T-helper 1 cell treated with Interleukin-12 subunit alpha and Interleukin-12 subunit beta and Interleukin-4 antibody, amounts not matched to agents 30 μg/mL and 1 μg/mL, for 36 hours (primary cell): ENCODE measurements at regions not wholly inside any gene's neighbourhood (a gene's known extent, or its start where the extent isn't known, plus 50 kb on each side); places are given as distances from the start of the nearest gene placed in this dataset.
"Not testable (repeated sequence)": the region's sequence is repeated elsewhere in the genome, so short reads cannot be mapped to it uniquely, and the experiment has no call there.

ENCODE experiments used
- H3K27ac Mint-ChIP-seq: one replicate; pipeline ENCODE4 v1.8.0; 2021; ENCODE audit warnings: mild to moderate bottlenecking, mixed read lengths
- H3K27me3 Mint-ChIP-seq: one replicate; pipeline ENCODE4 v1.8.0; 2021; ENCODE audit warnings: low read depth, mixed read lengths
- H3K36me3 Mint-ChIP-seq: one replicate; pipeline ENCODE4 v1.8.0; 2021; ENCODE audit warnings: low read depth, mixed read lengths
- H3K4me1 Mint-ChIP-seq: one replicate; pipeline ENCODE4 v1.8.0; 2021; ENCODE audit warnings: low read depth, mixed read lengths
- H3K4me3 Mint-ChIP-seq: one replicate; pipeline ENCODE4 v1.8.0; 2021; ENCODE audit warnings: mild to moderate bottlenecking, moderate library complexity, mixed read lengths
- H3K9me3 Mint-ChIP-seq: one replicate; pipeline ENCODE4 v1.8.0; 2021; ENCODE audit warnings: mixed read lengths

DNA sequence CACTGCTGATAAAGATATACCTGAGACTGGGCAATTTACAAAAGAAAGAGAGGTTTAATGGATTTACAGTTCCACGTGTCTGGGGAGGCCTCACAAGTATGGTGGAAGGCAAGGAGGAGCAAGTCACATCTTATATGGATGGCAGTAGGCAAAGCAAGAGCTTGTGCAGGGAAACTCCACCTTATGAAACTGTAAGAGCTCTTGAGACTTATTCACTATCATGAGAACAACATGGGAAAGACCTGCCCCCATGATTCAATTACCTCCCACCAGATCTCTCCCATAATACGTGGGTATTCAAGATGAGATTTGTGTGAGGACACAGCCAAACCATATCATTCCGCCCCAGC is 55.4 kb upstream of the NAMPT start:
- not testable (repeated sequence) for H3K27me3 Mint-ChIP-seq, H3K4me3 Mint-ChIP-seq, H3K27ac Mint-ChIP-seq, H3K4me1 Mint-ChIP-seq
- Mint-ChIP-seq H3K36me3 (peaks cover 24% of the 10 kb centered on the region), H3K9me3 (peaks cover 46% of the 10 kb centered on the region)

DNA sequence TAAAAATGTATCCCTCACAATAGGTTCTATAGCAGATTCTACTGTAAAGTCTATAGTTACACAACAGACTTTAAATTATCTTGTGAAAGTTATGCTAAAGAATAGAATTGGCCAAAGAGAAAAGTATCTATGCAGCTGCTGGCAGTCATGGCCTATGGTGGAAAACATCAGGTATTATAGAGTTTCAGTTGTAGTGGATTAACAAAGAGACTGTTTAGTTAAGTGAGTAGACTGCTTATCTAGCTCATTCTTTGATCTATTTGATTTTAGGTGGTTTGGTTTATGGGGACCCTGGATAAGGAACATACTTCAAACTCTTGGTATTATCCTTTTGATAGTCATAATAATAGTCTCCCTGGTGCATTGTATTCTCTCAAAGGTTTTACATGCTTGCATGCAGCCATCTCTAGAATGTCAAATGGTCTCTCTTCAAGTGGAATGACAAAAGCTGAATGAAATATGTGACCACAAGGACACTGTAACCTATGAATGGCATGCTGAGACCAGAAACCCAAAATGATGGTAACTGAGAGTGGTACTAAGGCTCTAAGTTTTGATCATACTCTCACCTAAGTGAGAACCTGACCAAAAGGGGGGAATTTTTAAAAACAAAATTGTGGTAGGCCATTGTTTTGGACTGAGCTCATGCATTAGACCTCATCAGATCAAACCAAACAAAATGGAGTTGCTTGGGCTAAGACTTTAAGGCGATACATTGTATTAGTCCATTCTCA is 54.9 kb upstream of the NAMPT start:
- Mint-ChIP-seq H3K27me3 (peaks cover 8% of the 10 kb centered on the region), H3K36me3 (peaks cover 24% of the 10 kb centered on the region), H3K9me3 (peaks cover 46% of the 10 kb centered on the region), H3K27ac (no peak overlapping the region), H3K4me3 (no peak overlapping the region), H3K4me1 (peaks cover 2% of the 10 kb centered on the region)

DNA sequence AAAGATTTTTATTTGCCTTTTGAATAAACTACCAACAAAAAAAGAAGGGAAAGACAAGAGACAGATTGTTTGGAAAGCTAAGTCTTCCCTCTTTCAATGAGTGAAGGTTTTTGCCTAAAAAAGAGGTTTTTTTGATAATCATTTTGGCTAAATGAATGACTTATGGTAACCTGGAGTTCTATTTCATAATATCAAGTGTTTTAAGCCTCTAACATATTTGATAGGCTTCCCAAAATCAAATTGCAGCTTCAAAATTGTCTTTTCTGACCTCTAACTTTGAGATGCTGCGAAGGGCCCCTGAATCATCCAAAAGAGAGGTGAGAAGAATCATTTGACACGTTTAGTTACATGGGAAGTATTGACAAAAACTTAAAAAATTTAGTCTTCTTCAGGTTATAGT is 53.0 kb upstream of the NAMPT start:
- H3K27ac Mint-ChIP-seq: no peak overlapping the region
- H3K9me3 Mint-ChIP-seq: peaks cover 35% of the 10 kb centered on the region
- no peak overlapping the region for H3K4me3 Mint-ChIP-seq
- H3K36me3 Mint-ChIP-seq: peaks cover 20% of the 10 kb centered on the region
- H3K27me3 Mint-ChIP-seq: peaks cover 10% of the 10 kb centered on the region
- H3K4me1 Mint-ChIP-seq: no peaks in the 10 kb centered on the region

DNA sequence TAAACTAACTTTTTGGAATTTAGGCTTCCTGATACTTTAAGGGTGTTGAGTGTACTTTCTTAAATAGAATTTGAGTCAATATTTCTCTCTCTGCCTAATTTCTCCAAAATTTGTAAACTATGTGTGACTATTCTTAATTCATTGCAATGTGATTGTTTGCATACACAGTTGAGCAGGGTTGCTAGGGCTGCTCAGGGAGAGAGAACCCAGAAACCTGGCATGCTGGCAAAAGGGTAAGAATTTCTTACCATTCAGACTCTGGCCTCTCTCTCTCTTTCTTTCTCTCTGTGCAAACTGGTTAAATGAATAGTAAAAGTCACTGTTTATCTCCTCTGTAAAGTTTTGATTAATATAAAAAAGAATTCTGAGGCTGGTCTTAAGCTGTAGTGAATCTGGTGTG is 51.0 kb upstream of the NAMPT start:
- no peaks in the 10 kb centered on the region for H3K4me1 Mint-ChIP-seq
- H3K36me3 Mint-ChIP-seq: peaks cover 7% of the 10 kb centered on the region
- peaks cover 13% of the 10 kb centered on the region for H3K27me3 Mint-ChIP-seq
- no peak overlapping the region for H3K27ac Mint-ChIP-seq
- peaks cover 22% of the 10 kb centered on the region for H3K9me3 Mint-ChIP-seq
- H3K4me3 Mint-ChIP-seq: no peak overlapping the region
